HG03558 (cell line): ENCODE measurements at regions not wholly inside any gene's neighbourhood (a gene's known extent, or its start where the extent isn't known, plus 50 kb on each side); places are given as distances from the start of the nearest gene placed in this dataset.

Source experiments
- ATAC-seq: cut with Tn5 transposase; IDR thresholded peaks from one replicate; pipeline ENCODE4 v1.9.1; 2021; ENCODE audit warnings: moderate number of reproducible peaks; ENCODE audit not compliant: unreplicated experiment; ENCODE audit errors: extremely low read depth

GRCh38 chr14:21987937-21988336 lies 314.3 kb upstream of the OR4E1 start:
- ATAC-seq, result no peak

GRCh38 chr14:21985081-21985480 lies 311.5 kb upstream of the OR4E1 start:
- ATAC-seq, result no peak

- ATAC-seq, result no peak
These were observed 305.3 kb upstream of the OR4E1 start for GRCh38 chr14:21978999-21979314.

DNA sequence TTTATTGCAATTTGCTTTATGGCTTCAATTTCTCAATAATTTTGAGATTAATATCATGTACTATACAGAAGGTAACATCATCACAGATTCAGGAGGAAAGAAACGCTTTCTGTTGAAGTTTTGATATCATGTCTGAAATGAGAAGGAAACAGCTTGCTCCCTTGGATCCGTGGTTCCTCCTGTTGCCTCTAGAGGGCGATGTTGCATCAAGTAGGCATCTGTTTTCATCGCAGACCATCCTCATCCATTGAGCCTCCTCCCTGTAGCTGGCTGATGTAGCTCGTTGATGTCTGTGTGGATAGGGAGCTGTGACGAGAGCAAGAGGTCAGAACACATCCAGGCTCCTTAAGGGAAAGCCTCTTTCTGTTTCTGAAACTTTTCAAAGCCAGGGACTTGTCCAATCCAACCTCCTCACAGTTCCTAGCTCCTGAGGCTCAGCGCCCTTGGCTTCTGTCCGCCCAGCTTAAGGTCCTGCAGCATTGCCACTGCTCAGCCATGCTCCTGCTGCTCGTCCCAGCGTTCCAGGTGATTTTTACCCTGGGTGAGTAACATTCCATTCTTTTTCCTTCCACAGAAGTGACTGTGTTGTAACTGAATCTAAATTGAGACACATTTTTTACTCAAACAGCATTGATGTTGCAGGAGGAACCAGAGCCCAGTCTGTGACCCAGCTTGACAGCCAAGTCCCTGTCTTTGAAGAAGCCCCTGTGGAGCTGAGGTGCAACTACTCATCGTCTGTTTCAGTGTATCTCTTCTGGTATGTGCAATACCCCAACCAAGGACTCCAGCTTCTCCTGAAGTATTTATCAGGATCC lies 304.8 kb upstream of the OR4E1 start:
- ATAC-seq, result no peak

- no peak for ATAC-seq
These were observed 301.1 kb upstream of the OR4E1 start for GRCh38 chr14:21974741-21975140.

- no peak for ATAC-seq
These were observed 291.4 kb upstream of the OR4E1 start for GRCh38 chr14:21965042-21965441.

DNA sequence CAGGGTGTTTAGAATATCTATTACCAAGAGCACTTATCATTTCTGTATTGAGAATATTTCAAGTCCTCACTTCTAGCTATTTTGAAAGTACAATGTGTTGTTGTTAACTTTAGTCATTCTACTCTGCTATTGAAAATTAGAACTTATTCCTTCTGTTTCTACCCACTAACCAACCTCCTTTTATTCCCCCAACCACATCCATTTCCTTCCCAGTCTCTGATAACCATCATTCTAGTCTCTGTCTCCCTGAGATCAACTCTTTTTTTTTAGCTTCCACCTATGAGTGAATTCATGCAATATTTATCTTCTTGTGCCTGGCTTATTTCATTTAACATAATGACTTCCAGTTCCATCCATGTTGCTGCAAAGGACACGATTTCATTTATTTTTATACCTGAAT lies 290.6 kb upstream of the OR4E1 start:
- ATAC-seq, result no peak

- ATAC-seq, result no peak
These were observed 287.0 kb upstream of the OR4E1 start for GRCh38 chr14:21960636-21961035.

GRCh38 chr14:21941885-21942284 lies 268.3 kb upstream of the OR4E1 start:
- no peak for ATAC-seq

DNA sequence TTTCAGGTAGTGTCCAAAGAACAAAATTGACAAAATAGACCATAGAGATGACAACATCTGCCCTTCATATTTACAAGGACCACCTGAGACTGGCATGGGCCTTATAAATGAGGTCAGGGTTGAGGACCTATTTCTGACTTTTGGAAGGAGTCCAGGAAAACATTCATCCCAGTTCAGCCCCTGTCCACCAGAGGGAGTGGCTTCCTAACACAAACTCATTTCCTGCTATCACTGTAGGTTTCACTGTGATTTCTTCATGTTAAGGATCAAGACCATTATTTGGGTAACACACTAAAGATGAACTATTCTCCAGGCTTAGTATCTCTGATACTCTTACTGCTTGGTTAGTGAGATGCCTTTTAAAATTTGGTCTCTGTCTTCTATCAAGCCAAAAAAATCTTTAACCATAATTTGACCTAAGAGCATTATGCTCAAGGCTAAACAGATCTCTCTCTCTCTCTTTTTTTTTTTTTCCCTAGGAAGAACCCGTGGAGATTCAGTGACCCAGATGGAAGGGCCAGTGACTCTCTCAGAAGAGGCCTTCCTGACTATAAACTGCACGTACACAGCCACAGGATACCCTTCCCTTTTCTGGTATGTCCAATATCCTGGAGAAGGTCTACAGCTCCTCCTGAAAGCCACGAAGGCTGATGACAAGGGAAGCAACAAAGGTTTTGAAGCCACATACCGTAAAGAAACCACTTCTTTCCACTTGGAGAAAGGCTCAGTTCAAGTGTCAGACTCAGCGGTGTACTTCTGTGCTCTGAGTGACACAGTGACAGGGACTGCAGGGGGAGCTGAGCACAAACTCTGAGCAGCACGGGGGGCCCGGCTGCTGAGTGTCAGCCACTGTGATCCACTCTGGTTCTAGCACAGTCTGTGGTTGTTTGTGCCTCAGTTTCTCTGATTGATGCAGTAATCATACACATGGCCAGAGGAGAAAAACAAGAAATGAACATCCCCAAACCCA lies 267.6 kb upstream of the OR4E1 start:
- no peak for ATAC-seq

- ATAC-seq, result no peak
These were observed 266.2 kb upstream of the OR4E1 start for GRCh38 chr14:21939836-21940235.

DNA sequence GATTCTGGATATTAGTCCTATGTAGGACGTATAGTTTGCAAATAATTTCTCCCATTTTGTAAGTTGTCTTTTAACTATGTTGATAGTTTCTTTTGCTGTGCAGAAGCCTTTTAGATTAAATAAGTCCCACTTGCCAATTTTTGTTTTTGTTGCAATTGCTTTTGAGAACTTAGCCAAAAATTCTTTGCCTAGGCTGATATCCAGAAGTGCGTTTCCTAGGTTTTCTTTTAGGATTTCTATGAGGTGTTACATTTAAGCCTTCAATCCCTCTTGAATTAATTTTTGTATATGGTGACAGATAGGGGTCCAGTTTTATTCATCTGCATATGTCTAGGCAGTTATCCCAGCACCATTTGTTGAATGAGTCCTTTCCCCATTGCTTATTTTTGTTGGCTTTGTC lies 264.4 kb upstream of the OR4E1 start:
- ATAC-seq, result no peak

GRCh38 chr14:21933681-21934080 lies 260.1 kb upstream of the OR4E1 start:
- no peak for ATAC-seq

DNA sequence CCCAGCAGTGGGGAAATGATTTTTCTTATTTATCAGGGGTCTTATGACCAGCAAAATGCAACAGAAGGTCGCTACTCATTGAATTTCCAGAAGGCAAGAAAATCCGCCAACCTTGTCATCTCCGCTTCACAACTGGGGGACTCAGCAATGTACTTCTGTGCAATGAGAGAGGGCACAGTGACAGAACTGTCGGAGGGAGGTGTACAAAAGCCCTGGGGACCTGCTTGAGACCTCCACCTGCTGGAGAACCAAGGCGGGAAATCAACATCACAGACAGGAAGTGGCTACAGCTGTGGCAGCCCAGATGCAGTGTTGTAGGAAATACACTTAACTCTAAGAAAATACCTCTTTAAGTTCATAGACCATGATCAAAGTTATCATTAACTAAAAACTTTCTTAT lies 250.9 kb upstream of the OR4E1 start:
- ATAC-seq, result peak; percentile 62

DNA sequence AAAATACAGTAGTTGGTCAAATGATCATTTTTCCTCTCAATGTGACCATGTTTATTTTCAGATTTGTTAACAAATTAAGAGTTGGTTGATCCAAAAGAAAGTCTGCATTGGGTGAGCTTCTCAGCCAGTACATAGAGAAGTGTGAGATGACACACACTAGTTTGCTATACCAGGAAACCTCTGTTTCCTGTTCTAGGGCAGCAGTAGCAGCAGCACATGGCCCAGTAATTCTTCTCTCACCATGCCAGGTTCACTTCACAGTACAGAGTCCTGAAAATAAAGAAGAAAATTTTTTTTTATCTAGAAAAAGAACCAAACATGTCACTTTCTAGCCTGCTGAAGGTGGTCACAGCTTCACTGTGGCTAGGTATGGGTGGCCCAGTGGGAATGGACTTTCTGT lies 250.2 kb upstream of the OR4E1 start:
- peak; percentile 50 for ATAC-seq

DNA sequence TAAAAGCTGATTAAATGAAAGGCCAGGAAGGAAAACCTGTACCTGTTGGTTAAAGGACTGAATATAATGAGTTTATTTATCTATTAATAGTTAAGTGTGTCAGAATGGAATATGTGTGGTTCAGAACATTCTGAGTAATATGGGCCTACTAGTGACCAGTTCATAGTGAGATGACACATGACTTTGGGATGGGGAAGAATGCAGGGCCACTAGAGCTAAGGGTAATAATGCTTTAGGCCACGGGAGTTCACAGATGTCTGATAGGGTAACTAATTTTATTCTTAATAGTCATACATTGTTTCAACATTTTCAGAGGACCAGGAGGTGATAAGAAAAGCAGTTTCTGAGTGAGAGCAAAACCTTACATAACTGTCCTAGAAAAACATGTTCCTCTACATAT lies 247.8 kb upstream of the OR4E1 start:
- no peak for ATAC-seq

DNA sequence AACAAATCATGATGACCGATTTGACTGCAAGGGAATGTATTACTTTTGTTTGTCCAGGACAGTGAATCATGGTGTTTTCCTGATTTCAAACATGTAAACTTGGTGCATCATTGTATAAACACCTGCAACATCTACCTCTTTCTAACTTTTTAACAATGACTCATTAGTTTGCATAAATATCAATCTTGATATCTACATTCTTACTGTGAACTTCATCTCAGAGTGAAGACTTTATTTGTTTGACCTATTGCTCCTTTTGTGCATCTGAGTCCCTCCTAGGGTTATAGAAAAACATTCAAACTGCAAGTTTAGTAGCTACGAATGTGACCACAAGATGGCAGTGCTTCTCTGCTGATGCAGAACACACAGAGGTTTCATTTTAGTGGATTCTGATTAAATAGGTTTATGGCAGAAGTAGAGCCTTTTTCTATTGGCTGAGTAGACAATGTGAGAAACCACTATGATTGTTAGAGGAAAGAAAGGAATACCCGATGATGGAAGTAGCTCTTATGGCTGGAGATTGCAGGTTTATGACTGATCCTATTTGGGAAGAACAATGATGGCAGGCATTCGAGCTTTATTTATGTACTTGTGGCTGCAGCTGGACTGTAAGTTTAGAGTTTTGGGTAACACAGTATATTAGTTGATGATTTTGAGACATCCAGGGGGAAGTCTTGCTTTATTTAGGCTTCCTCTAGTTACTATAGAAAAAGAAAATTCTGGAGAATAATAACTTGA lies 244.2 kb upstream of the OR4E1 start:
- no peak for ATAC-seq

- no peak for ATAC-seq
These were observed 242.2 kb upstream of the OR4E1 start for GRCh38 chr14:21915826-21916225.

DNA sequence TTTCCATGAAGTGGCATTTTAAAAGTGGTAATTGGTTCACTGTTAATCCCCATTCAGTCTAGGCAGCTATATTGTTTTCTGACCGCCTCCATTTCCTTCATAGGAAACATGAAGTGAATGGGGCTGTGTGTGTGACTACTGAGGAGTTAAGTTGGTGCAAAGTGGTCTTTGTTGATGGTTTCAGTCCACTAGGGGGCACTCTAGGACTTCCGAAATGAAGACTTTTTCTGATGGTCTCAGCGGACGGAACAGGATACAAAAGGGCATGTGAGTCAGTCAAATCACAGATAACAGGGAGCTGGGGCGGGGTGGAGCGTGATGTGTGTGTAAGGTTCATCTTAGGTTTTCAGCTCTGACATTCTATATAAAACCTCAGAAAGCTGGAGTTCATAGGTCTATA lies 240.1 kb upstream of the OR4E1 start:
- ATAC-seq, result no peak

GRCh38 chr14:21912367-21912766 lies 238.7 kb upstream of the OR4E1 start:
- no peak for ATAC-seq

DNA sequence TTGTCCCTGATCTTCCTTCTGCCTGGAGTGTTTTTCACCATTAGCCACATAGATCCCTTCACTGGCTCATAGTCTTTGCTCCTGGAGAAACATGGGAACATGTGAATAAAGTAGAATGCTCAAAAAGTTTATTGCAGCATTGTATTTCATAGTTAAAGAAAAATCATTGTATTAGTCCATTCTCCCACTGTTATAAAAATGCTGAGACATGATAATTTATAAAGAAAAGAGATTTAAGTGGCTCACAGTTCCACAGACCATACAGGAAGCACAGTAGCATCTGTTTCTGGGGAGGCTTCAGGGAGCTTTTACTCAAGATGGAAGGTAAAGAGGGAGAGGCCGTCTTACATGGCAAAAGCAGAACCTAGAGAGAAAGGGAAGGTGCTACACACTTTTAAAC lies 238.3 kb upstream of the OR4E1 start:
- ATAC-seq, result no peak
